ENCODE measurements at regions not wholly inside any gene's neighbourhood (a gene's known extent, or its start where the extent isn't known, plus 50 kb on each side); places are given as distances from the start of the nearest gene placed in this dataset.
A peak's percentile ranks its signal among the peaks of the same experiment; 100 is the strongest.
"Not testable (repeated sequence)": the region's sequence is repeated elsewhere in the genome, so short reads cannot be mapped to it uniquely, and the experiment has no call there.

GRCh38 chr4:117700111-117700892 lies 334.0 kb upstream of the NDST3 start:
- peak; percentile 44 for DNase-seq

DNA sequence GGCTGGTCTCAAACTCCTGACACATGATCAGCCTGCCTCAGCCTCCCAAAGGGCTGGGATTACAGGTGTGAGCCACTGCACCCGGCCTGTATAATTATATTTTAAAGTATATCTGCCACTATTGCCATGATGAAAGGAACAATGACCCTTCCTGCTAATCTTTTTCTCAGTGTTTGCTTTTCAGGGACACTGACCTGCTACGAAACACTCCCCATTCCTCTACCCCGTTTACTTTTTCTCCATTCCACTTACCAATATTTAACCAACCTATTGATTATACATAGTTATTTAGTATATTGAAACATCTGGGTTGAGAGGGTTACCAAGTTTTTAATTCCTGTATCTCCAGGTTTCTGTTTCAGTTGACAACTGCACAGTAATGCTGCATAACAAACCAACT lies 331.9 kb upstream of the NDST3 start:
- no peak for DNase-seq

- DNase-seq = no peak
These were observed 329.6 kb upstream of the NDST3 start for GRCh38 chr4:117704721-117705120.

GRCh38 chr4:117740736-117741135 lies 293.6 kb upstream of the NDST3 start:
- no peak for DNase-seq

- not testable (repeated sequence) for DNase-seq
These were observed 288.9 kb upstream of the NDST3 start for GRCh38 chr4:117745379-117745778.

DNA sequence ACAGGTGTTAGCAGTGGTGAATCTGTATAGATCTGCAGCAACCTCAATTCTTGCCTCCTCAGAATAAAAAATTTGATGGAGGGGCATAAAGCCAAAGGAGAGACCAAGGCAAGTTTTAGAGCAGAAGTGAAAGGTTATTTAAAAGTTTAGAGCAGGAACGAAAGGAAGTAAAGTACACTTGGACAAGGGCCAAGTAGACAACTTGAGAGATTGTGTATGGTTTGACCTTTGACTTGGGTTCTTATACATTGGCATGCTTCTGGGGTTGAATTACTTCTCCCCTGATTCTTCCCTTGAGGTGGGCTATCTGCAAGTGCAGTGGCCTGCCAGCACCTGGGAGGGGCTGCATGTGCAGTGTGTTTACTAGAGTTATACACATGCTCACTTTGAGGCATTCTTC lies 278.8 kb upstream of the NDST3 start:
- no peak for DNase-seq

GRCh38 chr4:117768610-117769009 lies 265.7 kb upstream of the NDST3 start:
- DNase-seq = no peak

GRCh38 chr4:117770269-117771102 lies 263.8 kb upstream of the NDST3 start:
- DNase-seq = no peak

DNA sequence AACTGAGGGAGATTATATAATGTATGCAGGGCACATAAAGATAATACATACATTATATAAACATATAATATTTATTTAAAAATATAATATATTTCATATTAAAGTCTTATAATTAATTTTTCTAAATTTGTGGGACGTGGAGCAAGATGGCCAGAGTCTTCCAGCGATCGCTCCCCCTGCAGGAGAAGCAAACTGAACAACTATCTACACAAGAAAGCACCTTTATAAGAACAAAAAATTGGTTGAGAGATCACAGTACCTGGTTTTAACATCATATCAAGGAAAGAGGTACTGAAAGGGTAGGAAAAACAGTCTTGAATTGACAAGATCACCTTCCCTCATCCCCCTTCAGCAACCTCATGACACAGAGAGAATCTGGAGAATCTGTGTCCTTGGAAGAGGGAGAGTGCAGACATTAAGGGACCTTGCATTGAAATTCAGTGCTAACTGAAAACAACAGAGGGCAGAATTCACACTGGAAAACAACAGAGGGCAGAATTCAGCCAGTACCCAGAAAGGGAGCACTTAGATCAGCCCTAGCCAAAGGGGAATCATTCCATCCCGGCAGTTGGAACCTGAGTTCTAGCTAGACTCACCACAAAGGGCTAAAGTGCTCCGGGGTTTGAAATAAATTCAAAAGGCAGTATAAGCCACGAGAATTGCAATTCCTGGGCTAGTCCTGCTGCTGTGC lies 262.5 kb upstream of the NDST3 start:
- peak; percentile 47 for DNase-seq

DNA sequence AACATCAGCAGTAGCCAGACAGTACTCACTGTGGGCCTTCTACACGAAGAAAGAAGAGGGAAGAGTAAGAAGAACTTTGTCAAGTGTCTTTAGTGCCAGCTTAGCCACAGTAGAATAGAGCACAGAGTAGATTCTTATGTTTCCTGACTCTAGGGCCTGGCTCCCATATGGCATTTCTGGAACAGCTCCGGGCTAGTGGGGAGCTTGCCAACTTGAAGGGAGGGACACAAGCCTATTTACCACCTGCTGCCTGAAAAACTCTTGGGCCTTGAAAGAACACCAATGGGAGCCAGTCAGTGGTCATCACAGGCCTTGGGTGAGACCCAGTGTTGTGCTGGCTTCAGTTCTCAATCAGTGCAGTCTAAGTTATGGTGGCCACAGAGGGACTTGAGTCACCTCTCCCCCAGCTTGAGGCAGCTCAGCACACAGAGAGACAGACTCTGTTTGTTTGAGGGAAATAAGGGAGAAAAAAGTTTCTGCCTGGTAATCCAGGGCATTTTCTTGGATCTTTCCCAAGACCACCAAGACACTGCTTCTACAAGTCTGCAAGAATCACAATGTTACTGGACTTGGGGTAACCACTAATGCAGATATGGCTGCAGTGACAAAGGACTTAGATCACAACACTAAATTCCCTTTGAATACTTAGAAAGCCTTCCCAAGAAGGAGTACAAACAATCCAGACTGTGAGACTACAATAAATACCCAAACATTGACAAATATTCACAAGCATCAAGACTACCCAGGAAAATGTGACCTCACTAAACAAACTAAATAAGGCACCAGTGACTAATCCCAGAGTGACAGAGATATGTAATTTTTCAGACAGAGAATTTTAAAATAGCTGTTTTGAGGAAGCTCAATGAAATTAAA lies 261.0 kb upstream of the NDST3 start:
- peak; percentile 64 for DNase-seq

DNA sequence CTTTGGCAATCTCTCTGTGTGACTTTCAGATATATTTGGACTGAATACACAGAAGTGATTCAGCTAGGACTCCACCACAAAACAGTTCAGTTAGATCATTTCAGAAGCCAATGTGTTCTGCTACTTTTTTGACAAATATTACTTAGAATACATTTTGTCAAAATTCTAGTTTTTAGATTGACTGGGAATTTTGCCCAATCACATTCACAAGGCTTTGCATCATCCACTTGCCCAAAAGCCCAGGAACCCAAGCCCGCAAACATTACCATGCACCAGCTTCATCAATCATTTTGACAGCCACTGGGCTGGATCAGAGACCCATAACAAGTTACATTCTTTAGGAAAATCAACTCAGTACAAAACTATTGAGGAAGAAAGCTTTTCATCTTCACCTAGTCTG lies 256.6 kb upstream of the NDST3 start:
- peak; percentile 49 for DNase-seq

GRCh38 chr4:117783716-117784115 lies 250.6 kb upstream of the NDST3 start:
- DNase-seq = peak; percentile 56

DNA sequence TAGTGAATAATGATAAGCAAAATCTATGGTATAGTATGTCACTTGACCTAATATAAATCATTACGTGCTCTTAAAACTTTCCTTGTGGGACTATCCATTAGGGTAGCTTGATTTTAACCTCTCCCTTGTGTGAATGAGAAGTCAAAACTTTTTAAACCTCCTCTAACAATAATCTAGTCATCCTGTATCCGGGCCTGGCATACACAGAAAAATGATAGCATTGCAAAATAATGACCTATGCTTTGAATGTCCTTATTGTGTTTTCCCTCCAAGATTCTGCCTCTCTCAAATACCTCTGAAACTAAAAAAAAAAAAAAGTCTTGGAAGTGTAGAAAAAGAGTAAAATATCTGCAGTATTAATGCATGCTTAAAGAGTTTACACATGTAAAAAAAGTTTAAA lies 250.0 kb upstream of the NDST3 start:
- peak; percentile 32 for DNase-seq

GRCh38 chr4:117786566-117786965 lies 247.7 kb upstream of the NDST3 start:
- no peak for DNase-seq

- DNase-seq = peak; percentile 59
These were observed 240.3 kb upstream of the NDST3 start for GRCh38 chr4:117793845-117794480.

DNA sequence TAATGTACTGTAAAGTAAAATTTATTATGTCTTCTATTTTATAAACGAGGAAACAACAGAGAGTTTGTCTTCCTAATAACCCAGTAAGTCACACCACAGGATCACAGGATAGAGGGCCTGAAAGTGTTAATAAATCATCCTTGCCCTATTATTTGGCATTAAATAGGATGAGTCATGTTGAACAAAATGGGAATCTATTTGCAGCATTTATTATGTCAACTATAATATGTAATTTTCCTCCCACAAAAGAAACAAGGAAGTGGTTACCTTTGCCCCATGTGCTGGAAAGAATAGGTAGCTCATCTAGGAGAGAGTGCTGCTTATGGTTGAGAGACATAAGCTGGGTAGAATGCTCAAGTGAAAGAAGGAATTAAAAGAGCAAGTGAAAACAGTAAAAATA lies 237.6 kb upstream of the NDST3 start:
- peak; percentile 91 for DNase-seq

DNA sequence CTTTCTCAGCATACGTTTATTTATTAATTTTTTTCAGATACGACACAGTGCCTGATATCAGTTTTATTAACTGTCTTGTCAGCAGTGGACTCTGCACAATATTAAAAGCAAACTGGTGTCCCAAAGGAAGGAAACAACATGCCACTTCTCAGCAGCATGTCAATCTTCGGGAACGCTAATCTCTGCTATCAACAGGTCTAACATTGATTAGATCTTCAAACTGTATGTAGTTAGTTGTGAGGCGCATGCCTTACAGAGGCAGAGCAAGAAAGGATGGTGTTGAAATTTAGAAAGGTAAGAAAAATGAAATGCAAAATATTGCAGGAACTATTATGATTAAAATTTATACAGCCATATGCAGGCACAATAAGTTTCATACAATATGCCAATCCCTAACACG lies 233.7 kb upstream of the NDST3 start:
- peak; percentile 24 for DNase-seq

GRCh38 chr4:117801756-117802155 lies 232.5 kb upstream of the NDST3 start:
- peak; percentile 14 for DNase-seq

GRCh38 chr4:117811731-117812130 lies 222.6 kb upstream of the NDST3 start:
- no peak for DNase-seq

GRCh38 chr4:117814277-117815246 lies 219.7 kb upstream of the NDST3 start:
- no peak for DNase-seq

- peak; percentile 47 for DNase-seq
These were observed 217.0 kb upstream of the NDST3 start for GRCh38 chr4:117817301-117817700.
